PC-9 (cell line): ENCODE measurements at regions not wholly inside any gene's neighbourhood (a gene's known extent, or its start where the extent isn't known, plus 50 kb on each side); places are given as distances from the start of the nearest gene placed in this dataset.

ENCODE experiments used
- CTCF ChIP-seq: fragments of 200-600 bp; sonication (generic); conservative IDR thresholded peaks from 2 replicates; pipeline ENCODE4 v1.6.1; 2017; ENCODE audit warnings: mixed run types, antibody characterized with exemption, mild to moderate bottlenecking, moderate library complexity
- EZH2 ChIP-seq: fragments of 200-600 bp; sonication (generic); IDR thresholded peaks from 2 replicates; pipeline ENCODE4 v1.8.0; 2017; ENCODE audit warnings: antibody characterized with exemption, low read depth

GRCh38 chr3:132892956-132893355 lies 145.2 kb upstream of the TMEM108 start:
- TF ChIP-seq CTCF, result no peak
- TF ChIP-seq EZH2, result no peak
